H9 (cell line): ENCODE measurements at regions not wholly inside any gene's neighbourhood (a gene's known extent, or its start where the extent isn't known, plus 50 kb on each side); places are given as distances from the start of the nearest gene placed in this dataset.

Experiments
- DNase-seq: peaks from one replicate; pipeline ENCODE4 v3.0.0-alpha.2; 2017
- H2AFZ ChIP-seq: one replicate; pipeline ENCODE4 v1.6.1; 2013; ENCODE audit warnings: mild to moderate bottlenecking, low read length, control low read depth, moderate library complexity
- H2AK5ac ChIP-seq: 2 replicates; pipeline ENCODE4 v1.6.1; 2013; ENCODE audit warnings: low read length, control low read depth, mixed read lengths; ENCODE audit not compliant: insufficient read length
- H2BK120ac ChIP-seq: one replicate; pipeline ENCODE4 v1.6.1; 2013; ENCODE audit warnings: low read depth, mild to moderate bottlenecking, low read length, control low read depth, inconsistent platforms; ENCODE audit not compliant: poor library complexity, severe bottlenecking
- H2BK12ac ChIP-seq: 2 replicates; pipeline ENCODE4 v1.6.1; 2013; ENCODE audit warnings: low read length, control low read depth, mixed read lengths, low read depth; ENCODE audit not compliant: insufficient read length
- H2BK15ac ChIP-seq: 2 replicates; pipeline ENCODE4 v1.6.1; 2013; ENCODE audit warnings: low read depth, low read length, control low read depth
- H2BK20ac ChIP-seq: one replicate; pipeline ENCODE4 v1.6.1; 2013; ENCODE audit warnings: low read depth, mild to moderate bottlenecking, low read length, control low read depth, inconsistent platforms; ENCODE audit not compliant: poor library complexity, severe bottlenecking
- H2BK5ac ChIP-seq: 2 replicates; pipeline ENCODE4 v1.6.1; 2013; ENCODE audit warnings: low read length, control low read depth, mixed read lengths; ENCODE audit not compliant: insufficient read length
- H3K14ac ChIP-seq: 2 replicates; pipeline ENCODE4 v1.6.1; 2013; ENCODE audit warnings: low read length, control low read depth; ENCODE audit not compliant: insufficient read depth
- H3K18ac ChIP-seq: 2 replicates; pipeline ENCODE4 v1.6.1; 2013; ENCODE audit warnings: low read depth, mild to moderate bottlenecking, mixed read lengths, low read length, control low read depth; ENCODE audit not compliant: insufficient read length
- H3K23ac ChIP-seq: 2 replicates; pipeline ENCODE4 v1.6.1; 2013; ENCODE audit warnings: low read length, control low read depth, mixed read lengths, low read depth; ENCODE audit not compliant: insufficient read length
- H3K23me2 ChIP-seq: 2 replicates; pipeline ENCODE4 v1.6.1; 2013; ENCODE audit warnings: low read depth, mild to moderate bottlenecking, mixed read lengths, low read length, control low read depth; ENCODE audit not compliant: insufficient read length, poor library complexity, severe bottlenecking
- H3K27ac ChIP-seq: 2 replicates; pipeline ENCODE4 v1.5.1; 2013; ENCODE audit warnings: low read length, control low read depth, mixed read lengths, low read depth; ENCODE audit not compliant: insufficient read length
- H3K27me3 ChIP-seq: 2 replicates; pipeline ENCODE4 v1.6.1; 2013; ENCODE audit warnings: low read length, control low read depth, inconsistent platforms; ENCODE audit not compliant: insufficient read depth
- H3K4ac ChIP-seq: 2 replicates; pipeline ENCODE4 v1.6.1; 2013; ENCODE audit warnings: low read depth, mild to moderate bottlenecking, control low read depth, inconsistent platforms, low read length, moderate library complexity
- H3K4me1 ChIP-seq: 2 replicates; pipeline ENCODE4 v1.6.1; 2013; ENCODE audit warnings: low read length, control low read depth, inconsistent platforms; ENCODE audit not compliant: insufficient read depth
- H3K4me2 ChIP-seq: 2 replicates; pipeline ENCODE4 v1.6.1; 2013; ENCODE audit warnings: low read length, control low read depth, mixed read lengths; ENCODE audit not compliant: insufficient read length, insufficient read depth
- H3K56ac ChIP-seq: 2 replicates; pipeline ENCODE4 v1.6.1; 2013; ENCODE audit warnings: low read depth, mild to moderate bottlenecking, mixed read lengths, low read length, control low read depth; ENCODE audit not compliant: insufficient read length
- H3K79me1 ChIP-seq: 2 replicates; pipeline ENCODE4 v1.6.1; 2013; ENCODE audit warnings: low read depth, mild to moderate bottlenecking, moderate library complexity, low read length, control low read depth, inconsistent platforms; ENCODE audit not compliant: insufficient read depth, poor library complexity, severe bottlenecking
- H3K79me2 ChIP-seq: 2 replicates; pipeline ENCODE4 v1.6.1; 2013; ENCODE audit warnings: low read length, control low read depth, inconsistent platforms; ENCODE audit not compliant: insufficient read depth
- H3K9ac ChIP-seq: 2 replicates; pipeline ENCODE4 v1.6.1; 2013; ENCODE audit warnings: low read length, control low read depth, mixed read lengths; ENCODE audit not compliant: insufficient read length; ENCODE audit errors: extremely low read depth
- H3K9me3 ChIP-seq: one replicate; pipeline ENCODE4 v1.6.1; 2013; ENCODE audit warnings: low read depth, low read length, inconsistent platforms; ENCODE audit not compliant: control insufficient read depth
- H3T11ph ChIP-seq: one replicate; pipeline ENCODE4 v1.6.1; 2013; ENCODE audit warnings: mild to moderate bottlenecking, low read length, control low read depth, inconsistent platforms
- H4K20me1 ChIP-seq: one replicate; pipeline ENCODE4 v1.6.1; 2013; ENCODE audit not compliant: control insufficient read depth, insufficient read length, insufficient read depth
- H4K5ac ChIP-seq: 2 replicates; pipeline ENCODE4 v1.6.1; 2013; ENCODE audit warnings: low read depth, mild to moderate bottlenecking, mixed read lengths, low read length, control low read depth; ENCODE audit not compliant: insufficient read length
- H4K8ac ChIP-seq: replicated peaks from 2 replicates; pipeline ENCODE4 v1.6.1; 2013; ENCODE audit warnings: low read length, control low read depth, mixed read lengths, low read depth; ENCODE audit not compliant: insufficient read length
- H4K91ac ChIP-seq: 2 replicates; pipeline ENCODE4 v1.6.1; 2013; ENCODE audit warnings: low read depth, mild to moderate bottlenecking, moderate library complexity, mixed read lengths, low read length, control low read depth; ENCODE audit not compliant: insufficient read length
- H3K27ac Mint-ChIP-seq, 3 experiments: 2 replicates in 2 of 3; 3 replicates in 1 of 3; pipeline ENCODE4 v1.8.0; 2020 to 2021; ENCODE audit warnings: mixed read lengths in 3 of 3, mild to moderate bottlenecking in 1 of 3, moderate library complexity in 1 of 3
- H3K27me3 Mint-ChIP-seq: 2 replicates; pipeline ENCODE4 v1.8.0; 2021; ENCODE audit warnings: low read depth, mild to moderate bottlenecking, moderate library complexity, mixed read lengths
- H3K36me3 Mint-ChIP-seq, 3 experiments: 2 replicates in 2 of 3; 3 replicates in 1 of 3; pipeline ENCODE4 v1.8.0; 2020 to 2021; ENCODE audit warnings: low read depth in 3 of 3, mixed read lengths in 3 of 3; ENCODE audit not compliant: insufficient read depth in 1 of 3
- H3K4me1 Mint-ChIP-seq, 2 experiments: 2 replicates each; pipeline ENCODE4 v1.8.0; 2020; ENCODE audit warnings: mixed read lengths in 2 of 2
- H3K4me3 Mint-ChIP-seq, 2 experiments: 2 replicates in 1 of 2; 3 replicates in 1 of 2; pipeline ENCODE4 v1.8.0; 2020 to 2021; ENCODE audit warnings: mild to moderate bottlenecking in 2 of 2, mixed read lengths in 2 of 2, moderate library complexity in 1 of 2
- H3K9me3 Mint-ChIP-seq, 2 experiments: 2 replicates in 1 of 2; 3 replicates in 1 of 2; pipeline ENCODE4 v1.8.0; 2020; ENCODE audit warnings: mild to moderate bottlenecking in 2 of 2, mixed read lengths in 2 of 2, moderate library complexity in 1 of 2
- WGBS: extraction: QIAGEN DNeasy Blood & Tissue Kit; methylation state at CpG from one replicate; pipeline ENCODE4 v1.1.7; 2013; ENCODE audit warnings: missing lambda C conversion rate, low lambda C conversion rate, mixed read lengths; ENCODE audit not compliant: insufficient read length; ENCODE audit errors: extremely low coverage; 5-methylcytosine and 5-hydroxymethylcytosine counted together
- TF ChIP-seq, protein P1 (sequence below): fragments of 200-600 bp; sonication (generic); conservative IDR thresholded peaks from 3 replicates; pipeline ENCODE4 v1.8.0; 2021; ENCODE audit warnings: antibody characterized with exemption, mild to moderate bottlenecking

DNA sequence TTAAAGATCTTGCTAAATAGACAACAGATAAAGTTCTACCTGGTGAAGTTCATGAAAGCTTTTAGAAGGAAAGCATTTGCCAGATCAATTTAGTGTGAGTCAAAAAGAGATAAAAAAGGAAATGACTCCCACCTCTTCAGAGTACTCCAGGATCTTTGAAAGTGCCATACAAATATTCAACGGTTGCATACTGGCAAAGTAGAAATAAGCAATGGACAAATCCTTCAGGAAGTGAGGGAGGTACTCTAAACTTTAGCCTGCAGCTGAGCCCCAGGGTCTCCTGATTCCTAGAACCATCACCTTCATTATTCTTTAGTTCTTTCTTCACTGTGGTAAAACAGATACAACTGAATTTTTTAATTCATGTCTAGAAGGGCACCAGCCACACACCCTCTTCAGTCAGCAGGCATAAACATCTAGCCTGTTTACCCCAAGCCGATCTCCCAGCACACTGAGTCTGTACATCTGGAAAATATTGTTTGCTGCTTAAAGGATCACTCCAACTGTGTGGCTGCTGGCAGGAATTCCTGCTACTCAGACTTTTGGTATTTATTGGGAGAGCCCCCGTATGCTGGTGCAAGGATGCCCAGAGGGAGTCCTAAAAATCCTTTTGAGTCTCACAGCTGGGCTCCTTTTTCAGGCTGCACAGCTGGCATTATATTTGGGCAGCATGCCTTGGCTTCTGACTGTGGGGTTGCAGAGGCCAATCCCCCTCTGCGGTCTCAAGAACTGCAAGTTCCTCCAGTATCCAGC lies 72.3 kb upstream of the SESTD1 start:
- no CpG with 5 or more reads among the region's 4 CpGs for WGBS
- H3K18ac ChIP-seq = no peak overlapping the region
- peaks cover 30 to 33% of the 10 kb centered on the region in 2 experiments for H3K4me1 Mint-ChIP-seq
- H3K23me2 ChIP-seq = no peaks in the 10 kb centered on the region
- no peak overlapping the region for H3K56ac ChIP-seq
- no peaks in the 10 kb centered on the region for H4K20me1 ChIP-seq
- H2AFZ ChIP-seq = no peak overlapping the region
- no peaks in the 10 kb centered on the region for H3K9me3 ChIP-seq
- H3K27me3 Mint-ChIP-seq = no peaks in the 10 kb centered on the region
- no peak overlapping the region for H3K23ac ChIP-seq
- no peak overlapping the region for H3K27ac ChIP-seq
- no peak overlapping the region for H2BK12ac ChIP-seq
- H3T11ph ChIP-seq = no peak overlapping the region
- H3K4me3 Mint-ChIP-seq = no peak overlapping the region
- no peak overlapping the region for H2BK5ac ChIP-seq
- H3K27me3 ChIP-seq = no peaks in the 10 kb centered on the region
- H3K79me2 ChIP-seq = no peaks in the 10 kb centered on the region
- H3K27ac Mint-ChIP-seq = peak overlapping the region; percentile 15 to 93 (median 71); a peak in 2 of 7 replicates
- H3K4me2 ChIP-seq = no peak overlapping the region
- no peak overlapping the region for H4K91ac ChIP-seq
- H3K9me3 Mint-ChIP-seq = no peaks in the 10 kb centered on the region
- no peak overlapping the region for H3K4ac ChIP-seq
- no peaks in the 10 kb centered on the region for H3K36me3 Mint-ChIP-seq
- H4K5ac ChIP-seq = no peak overlapping the region
- no peak overlapping the region for H2BK120ac ChIP-seq
- DNase-seq = no peak
- H3K4me1 ChIP-seq = peaks cover 2% of the 10 kb centered on the region; the same call in 1 of the 2 replicates
- TF ChIP-seq, protein P1, sequence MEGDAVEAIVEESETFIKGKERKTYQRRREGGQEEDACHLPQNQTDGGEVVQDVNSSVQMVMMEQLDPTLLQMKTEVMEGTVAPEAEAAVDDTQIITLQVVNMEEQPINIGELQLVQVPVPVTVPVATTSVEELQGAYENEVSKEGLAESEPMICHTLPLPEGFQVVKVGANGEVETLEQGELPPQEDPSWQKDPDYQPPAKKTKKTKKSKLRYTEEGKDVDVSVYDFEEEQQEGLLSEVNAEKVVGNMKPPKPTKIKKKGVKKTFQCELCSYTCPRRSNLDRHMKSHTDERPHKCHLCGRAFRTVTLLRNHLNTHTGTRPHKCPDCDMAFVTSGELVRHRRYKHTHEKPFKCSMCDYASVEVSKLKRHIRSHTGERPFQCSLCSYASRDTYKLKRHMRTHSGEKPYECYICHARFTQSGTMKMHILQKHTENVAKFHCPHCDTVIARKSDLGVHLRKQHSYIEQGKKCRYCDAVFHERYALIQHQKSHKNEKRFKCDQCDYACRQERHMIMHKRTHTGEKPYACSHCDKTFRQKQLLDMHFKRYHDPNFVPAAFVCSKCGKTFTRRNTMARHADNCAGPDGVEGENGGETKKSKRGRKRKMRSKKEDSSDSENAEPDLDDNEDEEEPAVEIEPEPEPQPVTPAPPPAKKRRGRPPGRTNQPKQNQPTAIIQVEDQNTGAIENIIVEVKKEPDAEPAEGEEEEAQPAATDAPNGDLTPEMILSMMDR = no peak
- no peak overlapping the region for H4K8ac ChIP-seq
- no peak overlapping the region for H2BK20ac ChIP-seq
- H2AK5ac ChIP-seq = no peak overlapping the region
- no peak overlapping the region for H3K14ac ChIP-seq
- no peaks in the 10 kb centered on the region for H3K79me1 ChIP-seq
- H3K9ac ChIP-seq = no peak overlapping the region
- no peak overlapping the region for H2BK15ac ChIP-seq
